ENCODE measurements at regions not wholly inside any gene's neighbourhood (a gene's known extent, or its start where the extent isn't known, plus 50 kb on each side); places are given as distances from the start of the nearest gene placed in this dataset.
"Not testable (repeated sequence)": the region's sequence is repeated elsewhere in the genome, so short reads cannot be mapped to it uniquely, and the experiment has no call there.

DNA sequence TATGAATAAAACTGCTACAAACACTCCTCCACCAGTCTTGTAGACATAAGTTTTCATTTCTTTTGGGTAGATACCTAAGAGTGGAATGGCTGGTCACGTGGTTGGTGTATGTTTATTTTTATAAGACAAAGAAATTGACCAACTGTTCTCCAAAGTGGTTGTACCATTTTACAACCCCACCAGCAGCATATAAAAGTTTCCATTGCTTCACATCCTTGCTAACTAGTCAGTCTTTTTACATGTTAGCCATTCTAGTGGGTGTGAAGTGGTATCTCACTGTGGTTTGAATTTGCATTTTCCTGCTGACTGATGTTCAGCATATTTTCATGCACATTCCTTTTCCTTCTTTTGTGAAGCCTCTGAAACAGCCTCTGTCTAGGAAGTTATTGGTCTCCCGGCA lies 76.2 kb upstream of the ADGRG2 start:
- Mint-ChIP-seq H3K9me3 (no peaks in the 10 kb centered on the region), H3K4me1 (peaks cover 0 to 3% of the 10 kb centered on the region in 2 donors), H3K4me3 (no peak overlapping the region), H3K27me3 (peaks cover 3 to 6% of the 10 kb centered on the region in 2 donors), H3K36me3 (no peaks in the 10 kb centered on the region), H3K27ac (no peak overlapping the region)
- DNase-seq = no peak
- no peak for ATAC-seq (replicated peaks)

DNA sequence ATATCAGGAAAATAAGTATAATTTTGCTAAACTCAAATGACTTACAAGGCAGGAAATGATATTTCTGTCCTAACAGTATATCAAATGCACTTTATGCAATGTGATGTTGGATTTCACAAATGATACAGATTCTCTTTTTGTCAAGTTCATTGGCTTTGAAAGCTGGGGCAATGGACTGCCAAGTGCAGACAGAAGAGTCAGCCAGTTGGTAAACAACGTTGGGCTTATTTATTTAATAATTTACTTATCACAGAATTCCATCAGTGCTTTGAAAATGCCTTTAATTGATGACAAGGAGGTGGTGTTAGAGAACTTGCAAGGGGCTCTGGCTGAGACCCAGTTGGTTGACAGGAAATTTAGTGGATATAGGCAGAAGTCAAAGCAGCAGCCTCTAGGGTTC lies 79.9 kb upstream of the ADGRG2 start:
- Mint-ChIP-seq H3K9me3 (no peaks in the 10 kb centered on the region), H3K36me3 (no peaks in the 10 kb centered on the region), H3K4me1 (no peaks in the 10 kb centered on the region), H3K27me3 (no peaks in the 10 kb centered on the region), H3K4me3 (no peak overlapping the region), H3K27ac (no peak overlapping the region)
- ATAC-seq (replicated peaks) (no peak), DNase-seq (no peak)

DNA sequence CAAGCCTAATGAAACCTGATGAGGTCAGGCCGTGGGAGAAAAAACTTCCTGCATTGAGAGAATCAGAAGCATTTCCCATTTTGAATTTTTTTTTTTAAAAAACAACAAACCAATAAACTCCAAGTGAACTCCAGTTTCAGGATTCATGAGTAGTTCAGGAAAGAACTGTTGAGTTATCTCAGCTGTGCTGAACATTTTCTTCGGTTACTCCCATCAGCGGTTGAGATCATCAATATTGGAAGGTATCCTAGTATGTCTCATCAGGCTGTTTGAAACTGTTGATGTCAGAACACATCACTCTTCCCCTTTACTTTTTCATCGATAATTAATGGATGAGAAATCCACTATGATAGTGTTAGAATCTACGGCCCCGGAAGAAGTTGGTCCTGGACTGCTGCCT lies 82.4 kb upstream of the ADGRG2 start:
- no peaks in the 10 kb centered on the region for H3K4me1 Mint-ChIP-seq
- no peaks in the 10 kb centered on the region for H3K27me3 Mint-ChIP-seq
- ATAC-seq (replicated peaks) (no peak), DNase-seq (no peak)
- no peak overlapping the region for H3K4me3 Mint-ChIP-seq
- H3K36me3 Mint-ChIP-seq = no peaks in the 10 kb centered on the region
- no peak overlapping the region for H3K27ac Mint-ChIP-seq
- H3K9me3 Mint-ChIP-seq = no peaks in the 10 kb centered on the region

DNA sequence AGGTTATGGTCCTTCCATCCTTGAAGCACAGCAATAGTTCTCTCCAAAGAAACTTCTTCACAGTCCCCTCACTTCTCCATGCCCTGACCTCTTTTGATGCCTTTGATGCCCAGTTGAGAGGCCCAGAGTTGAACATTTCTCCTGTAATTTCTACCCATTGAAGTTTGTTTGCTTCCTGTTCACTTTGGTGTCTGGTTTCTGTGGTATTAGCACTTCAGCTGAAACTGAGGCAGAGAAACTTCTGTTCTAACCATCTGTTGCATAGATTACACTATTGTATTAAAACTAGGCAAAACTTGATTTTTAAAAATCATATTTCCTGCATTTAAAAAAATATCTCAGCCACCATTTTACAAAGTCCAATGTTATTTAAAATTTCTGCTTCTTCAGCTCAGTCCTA lies 89.8 kb upstream of the ADGRG2 start:
- Mint-ChIP-seq H3K27ac (no peak overlapping the region), H3K36me3 (no peaks in the 10 kb centered on the region), H3K4me1 (no peaks in the 10 kb centered on the region), H3K4me3 (no peak overlapping the region), H3K9me3 (no peaks in the 10 kb centered on the region), H3K27me3 (peaks cover 5 to 6% of the 10 kb centered on the region in 2 donors)
- ATAC-seq (replicated peaks) = no peak
- no peak for DNase-seq

DNA sequence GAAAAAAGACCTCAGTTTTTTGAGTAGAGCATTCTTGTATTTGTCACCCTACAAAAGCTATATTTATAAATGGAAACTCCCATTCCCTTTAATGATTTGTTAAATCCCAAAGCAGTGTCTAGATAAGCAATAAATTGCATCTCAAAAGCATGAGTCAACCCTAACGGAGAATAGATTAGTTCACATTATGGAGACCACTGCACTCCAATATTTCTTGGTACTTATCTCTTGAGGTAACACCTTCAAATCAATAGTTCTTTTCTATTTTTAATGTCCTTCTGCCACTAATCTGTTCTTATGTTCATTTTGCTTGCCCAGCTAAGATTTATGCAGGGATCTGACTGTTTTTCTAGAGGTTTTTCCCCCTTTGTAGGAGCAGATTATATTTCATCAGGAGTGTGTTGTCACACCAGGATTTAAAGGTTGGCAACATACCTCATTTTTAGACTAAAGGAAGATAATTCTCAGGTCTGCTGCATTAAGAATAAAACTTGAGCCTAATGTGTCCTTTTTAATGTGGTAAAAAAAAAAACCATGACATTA lies 91.4 kb upstream of the ADGRG2 start:
- Mint-ChIP-seq H3K27ac (no peak overlapping the region), H3K4me3 (no peak overlapping the region), H3K27me3 (peaks cover 5 to 6% of the 10 kb centered on the region in 2 donors), H3K9me3 (no peaks in the 10 kb centered on the region), H3K4me1 (no peaks in the 10 kb centered on the region), H3K36me3 (no peaks in the 10 kb centered on the region)
- no peak for ATAC-seq (replicated peaks)
- DNase-seq = no peak

DNA sequence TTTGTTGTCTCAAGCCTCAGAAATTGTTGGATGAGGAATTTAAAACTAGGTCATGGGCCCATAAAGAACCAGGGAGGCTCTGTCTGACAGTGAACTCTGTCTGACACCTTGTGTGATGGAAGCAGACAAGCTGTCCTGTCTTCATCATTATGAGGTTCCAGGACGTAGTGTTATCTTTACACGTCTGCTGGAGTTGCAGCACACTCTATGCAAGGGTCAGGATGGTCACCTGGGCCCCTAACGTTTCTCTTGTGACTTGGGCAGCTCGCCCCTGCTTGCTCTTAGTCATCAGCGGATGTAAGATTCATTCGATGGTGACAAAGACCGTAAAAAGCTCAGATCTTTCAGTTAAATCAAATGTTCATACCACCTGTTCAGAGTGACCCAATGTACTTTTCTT lies 92.0 kb upstream of the ADGRG2 start:
- Mint-ChIP-seq H3K4me1 (no peaks in the 10 kb centered on the region), H3K4me3 (no peak overlapping the region), H3K36me3 (no peaks in the 10 kb centered on the region), H3K27me3 (peaks cover 5 to 6% of the 10 kb centered on the region in 2 donors), H3K27ac (no peak overlapping the region), H3K9me3 (no peaks in the 10 kb centered on the region)
- no peak for DNase-seq
- no peak for ATAC-seq (replicated peaks)

DNA sequence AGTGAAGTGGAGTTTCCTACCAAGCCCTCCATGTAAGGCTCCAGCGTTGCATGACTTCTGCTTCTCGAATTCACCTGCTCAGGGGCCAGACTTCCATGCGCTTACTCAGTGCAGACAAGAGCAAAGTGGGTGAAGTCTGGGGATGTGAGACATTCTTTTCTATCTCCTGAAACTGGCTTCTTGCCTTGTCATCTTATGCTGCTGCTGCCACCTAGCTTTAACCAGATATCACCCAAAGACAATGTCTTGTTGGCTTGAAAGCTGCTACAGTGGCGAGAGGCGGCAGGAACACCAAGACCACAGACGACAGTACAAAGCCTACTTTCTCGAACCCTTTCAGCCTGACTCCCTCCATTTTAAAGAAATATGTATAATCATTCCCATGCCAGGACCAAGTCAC lies 103.6 kb upstream of the ADGRG2 start:
- no peaks in the 10 kb centered on the region for H3K9me3 Mint-ChIP-seq
- H3K4me3 Mint-ChIP-seq = no peak overlapping the region
- peaks cover 0 to 5% of the 10 kb centered on the region in 2 donors for H3K27me3 Mint-ChIP-seq
- DNase-seq (no peak), ATAC-seq (replicated peaks) (no peak)
- no peaks in the 10 kb centered on the region for H3K36me3 Mint-ChIP-seq
- no peak overlapping the region for H3K27ac Mint-ChIP-seq
- H3K4me1 Mint-ChIP-seq = no peaks in the 10 kb centered on the region

DNA sequence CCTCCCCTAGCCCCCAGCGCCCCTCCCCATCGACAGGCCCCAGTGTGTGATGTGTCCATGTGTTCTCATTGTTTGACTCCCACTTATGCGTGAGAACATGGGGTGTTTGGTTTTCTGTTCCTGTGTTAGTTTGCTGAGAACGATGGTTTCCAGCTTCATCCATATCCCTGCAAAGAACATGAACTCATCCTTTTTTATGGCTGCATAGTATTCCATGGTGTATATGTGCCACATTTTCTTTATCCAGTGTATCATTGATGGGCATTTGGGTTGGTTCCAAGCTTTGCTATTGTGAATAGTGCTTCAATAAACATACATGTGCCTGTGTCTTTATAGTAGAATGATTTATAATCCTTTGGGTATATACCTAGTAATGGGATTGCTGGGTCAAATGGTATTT lies 107.6 kb upstream of the ADGRG2 start:
- not testable (repeated sequence) for H3K9me3 Mint-ChIP-seq; DNase-seq; ATAC-seq (replicated peaks); H3K4me3 Mint-ChIP-seq; H3K36me3 Mint-ChIP-seq; H3K4me1 Mint-ChIP-seq; H3K27ac Mint-ChIP-seq; H3K27me3 Mint-ChIP-seq

DNA sequence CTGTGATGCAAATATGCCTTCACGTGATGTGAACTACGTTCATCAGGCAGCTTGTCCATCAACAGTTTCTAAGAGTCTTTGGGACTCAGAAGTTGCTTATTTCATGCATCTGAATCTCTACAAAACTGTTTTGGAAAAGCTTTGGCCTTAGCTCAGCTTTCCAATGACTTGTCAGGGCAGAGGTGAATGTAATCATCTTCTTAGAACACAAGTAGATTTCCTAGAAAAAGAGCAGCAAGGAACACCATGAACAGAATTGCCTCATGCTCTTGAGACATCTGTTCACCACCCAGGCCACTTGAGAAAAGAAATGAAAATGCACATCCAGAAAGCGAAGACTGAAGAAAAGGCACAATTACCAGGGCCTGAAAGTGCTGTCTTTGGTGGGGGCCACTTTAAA lies 105.8 kb upstream of the PDHA1 start:
- no peak overlapping the region for H3K4me3 Mint-ChIP-seq
- ATAC-seq (replicated peaks) (no peak), DNase-seq (no peak)
- H3K27ac Mint-ChIP-seq = no peak overlapping the region
- H3K27me3 Mint-ChIP-seq = peaks cover 4 to 11% of the 10 kb centered on the region in 2 donors
- peaks cover 0 to 2% of the 10 kb centered on the region in 2 donors for H3K36me3 Mint-ChIP-seq
- H3K9me3 Mint-ChIP-seq = peaks cover 8 to 17% of the 10 kb centered on the region in 2 donors
- H3K4me1 Mint-ChIP-seq = no peaks in the 10 kb centered on the region

DNA sequence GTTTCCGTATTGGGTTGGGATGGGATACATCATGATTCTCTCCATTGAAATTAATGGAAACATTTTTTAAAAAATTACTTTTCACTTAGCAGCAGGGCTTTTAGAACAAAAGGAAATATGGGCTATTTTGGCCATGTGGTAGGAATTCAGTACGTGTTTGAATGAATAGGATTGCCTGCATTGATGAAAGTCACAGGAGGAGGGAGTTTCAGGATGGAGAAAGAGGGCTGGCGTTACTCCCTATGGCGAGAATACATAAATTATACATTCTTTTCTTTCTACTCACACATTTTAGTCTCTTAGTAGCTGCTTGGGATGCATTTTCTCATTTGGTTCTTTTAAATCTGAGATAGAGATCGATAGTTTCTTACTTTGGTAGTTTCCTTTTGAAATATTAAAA lies 100.3 kb upstream of the PDHA1 start:
- H3K27ac Mint-ChIP-seq = no peak overlapping the region
- ATAC-seq (replicated peaks) = no peak
- no peaks in the 10 kb centered on the region for H3K4me1 Mint-ChIP-seq

DNA sequence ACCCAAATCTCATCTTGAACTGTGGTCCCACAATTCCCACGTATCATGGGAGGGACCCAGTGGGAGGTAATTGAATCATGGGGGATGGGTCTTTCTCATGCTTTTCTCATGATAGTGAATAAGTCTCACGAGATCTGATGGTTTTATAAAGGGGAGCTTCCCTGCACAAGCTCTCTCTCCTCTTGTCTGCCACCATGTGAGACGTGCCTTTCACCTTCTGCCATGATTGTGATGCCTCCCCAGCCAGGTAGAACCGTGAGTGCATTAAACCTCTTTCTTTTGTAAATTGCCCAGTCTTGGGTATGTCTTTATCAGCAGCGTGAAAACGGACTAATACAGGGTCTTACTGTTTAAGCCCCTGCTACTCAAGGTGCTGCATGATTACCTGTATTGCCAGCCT lies 98.8 kb upstream of the PDHA1 start:
- not testable (repeated sequence) for H3K27ac Mint-ChIP-seq; H3K4me1 Mint-ChIP-seq; DNase-seq; H3K4me3 Mint-ChIP-seq; H3K36me3 Mint-ChIP-seq; H3K27me3 Mint-ChIP-seq; ATAC-seq (replicated peaks)
- H3K9me3 Mint-ChIP-seq = peaks cover 7 to 31% of the 10 kb centered on the region in 2 donors

More for the DNA sequence above, 100.3 kb upstream of the PDHA1 start:
- no peak overlapping the region for H3K4me3 Mint-ChIP-seq
- no peak for DNase-seq
- H3K9me3 Mint-ChIP-seq = peaks cover 8 to 33% of the 10 kb centered on the region in 2 donors
- H3K27me3 Mint-ChIP-seq = peaks cover 4 to 5% of the 10 kb centered on the region in 2 donors
- peaks cover 0 to 2% of the 10 kb centered on the region in 2 donors for H3K36me3 Mint-ChIP-seq

DNA sequence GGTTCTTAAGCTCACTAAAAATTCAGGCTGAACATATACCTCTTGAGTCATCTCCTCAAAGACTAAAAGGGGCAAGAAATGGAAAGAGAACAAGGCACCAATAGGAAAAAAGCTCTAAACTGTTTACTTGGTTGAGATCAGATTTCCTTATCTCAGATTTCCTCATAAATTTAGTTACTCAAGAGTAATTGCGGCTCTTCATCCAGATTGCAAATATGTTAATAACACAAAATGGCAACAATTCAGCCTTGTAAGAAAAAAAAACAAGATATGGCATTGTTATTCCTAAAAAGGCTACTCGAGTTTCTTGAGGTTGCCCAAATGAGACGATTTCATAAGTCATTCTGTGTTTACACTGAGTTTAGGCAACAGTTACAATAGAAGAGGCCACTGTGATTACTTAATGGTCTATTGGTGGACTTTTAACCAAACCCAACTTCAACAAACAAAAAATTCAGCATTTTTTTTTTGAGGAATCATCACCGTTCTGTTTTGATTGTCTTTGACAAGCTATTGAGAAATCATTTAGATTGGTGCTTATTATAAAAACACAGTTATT lies 97.9 kb upstream of the PDHA1 start:
- H3K9me3 Mint-ChIP-seq = peaks cover 2 to 22% of the 10 kb centered on the region in 2 donors
- H3K36me3 Mint-ChIP-seq = peaks cover 0 to 3% of the 10 kb centered on the region in 2 donors
- H3K27ac Mint-ChIP-seq = no peak overlapping the region
- no peaks in the 10 kb centered on the region for H3K27me3 Mint-ChIP-seq
- ATAC-seq (replicated peaks) = no peak
- DNase-seq = no peak
- H3K4me3 Mint-ChIP-seq = no peak overlapping the region
- H3K4me1 Mint-ChIP-seq = no peaks in the 10 kb centered on the region

DNA sequence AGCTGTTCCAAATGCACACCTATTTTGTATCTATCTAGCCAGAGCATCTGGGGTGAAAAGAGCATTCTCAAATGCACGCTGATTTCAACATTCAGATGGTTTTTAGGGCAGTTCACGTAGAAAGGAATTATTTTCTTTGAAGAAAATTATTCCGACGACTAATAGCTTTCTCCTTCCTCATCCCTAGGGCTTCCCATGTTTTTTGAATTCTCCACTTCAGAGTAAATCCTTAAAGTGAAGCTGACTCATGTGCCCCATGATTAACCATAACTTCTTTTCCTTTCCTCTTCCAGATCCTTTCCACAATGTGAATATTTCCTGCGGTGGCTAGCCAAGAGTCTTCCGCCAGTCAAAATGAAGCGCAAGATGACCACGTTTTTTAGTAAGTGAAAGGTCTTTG lies 86.7 kb upstream of the PDHA1 start:
- ATAC-seq (replicated peaks) = no peak
- Mint-ChIP-seq H3K4me3 (no peak overlapping the region), H3K9me3 (peaks cover 3 to 4% of the 10 kb centered on the region in 2 donors), H3K4me1 (no peaks in the 10 kb centered on the region), H3K27ac (no peak overlapping the region), H3K36me3 (no peaks in the 10 kb centered on the region), H3K27me3 (peaks cover 0 to 8% of the 10 kb centered on the region in 2 donors)
- no peak for DNase-seq

DNA sequence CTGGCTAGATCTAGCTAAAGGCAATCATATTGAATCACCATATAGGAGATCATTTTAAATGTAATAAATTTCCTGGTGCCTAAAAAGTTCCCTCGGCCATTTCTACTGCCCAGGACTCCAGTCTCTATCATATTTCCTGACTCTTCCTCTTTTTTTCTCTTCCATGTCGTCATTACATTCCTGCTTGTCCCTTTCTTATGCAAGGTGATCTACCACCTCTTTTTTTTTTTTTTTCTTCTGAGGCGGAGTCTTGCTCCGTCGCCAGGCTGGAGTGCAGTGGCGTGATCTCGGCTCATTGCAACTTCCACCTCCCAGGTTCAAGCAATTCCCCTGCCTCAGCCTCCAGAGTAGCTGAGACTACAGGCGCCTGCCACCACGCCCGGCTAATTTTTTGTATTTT lies 82.7 kb upstream of the PDHA1 start:
- not testable (repeated sequence) for H3K9me3 Mint-ChIP-seq; H3K4me3 Mint-ChIP-seq; H3K36me3 Mint-ChIP-seq; ATAC-seq (replicated peaks); H3K27ac Mint-ChIP-seq; H3K27me3 Mint-ChIP-seq; H3K4me1 Mint-ChIP-seq; DNase-seq

DNA sequence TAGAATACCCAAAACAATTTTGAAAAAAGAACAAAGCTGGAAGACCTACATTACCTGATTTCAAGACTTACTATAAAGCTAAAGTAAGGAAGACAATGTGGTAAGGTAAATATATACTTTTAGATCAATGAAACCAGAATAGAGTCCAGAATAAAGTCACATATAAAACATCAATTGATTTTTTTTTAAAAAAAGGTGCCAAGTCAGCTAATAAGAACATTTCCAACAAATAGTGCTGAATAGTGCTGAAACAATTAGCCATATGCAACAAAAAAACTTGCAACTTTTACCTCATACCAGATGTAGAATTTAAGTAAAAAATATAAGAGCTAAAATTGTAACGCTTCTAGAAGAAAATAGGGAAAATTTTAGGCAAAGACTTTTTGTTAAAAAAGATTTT lies 73.0 kb upstream of the PDHA1 start:
- no peaks in the 10 kb centered on the region for H3K9me3 Mint-ChIP-seq
- H3K4me1 Mint-ChIP-seq = no peaks in the 10 kb centered on the region
- H3K4me3 Mint-ChIP-seq = no peak overlapping the region
- DNase-seq (no peak), ATAC-seq (replicated peaks) (no peak)
- H3K27ac Mint-ChIP-seq = no peak overlapping the region
- H3K27me3 Mint-ChIP-seq = no peaks in the 10 kb centered on the region
- H3K36me3 Mint-ChIP-seq = no peaks in the 10 kb centered on the region

DNA sequence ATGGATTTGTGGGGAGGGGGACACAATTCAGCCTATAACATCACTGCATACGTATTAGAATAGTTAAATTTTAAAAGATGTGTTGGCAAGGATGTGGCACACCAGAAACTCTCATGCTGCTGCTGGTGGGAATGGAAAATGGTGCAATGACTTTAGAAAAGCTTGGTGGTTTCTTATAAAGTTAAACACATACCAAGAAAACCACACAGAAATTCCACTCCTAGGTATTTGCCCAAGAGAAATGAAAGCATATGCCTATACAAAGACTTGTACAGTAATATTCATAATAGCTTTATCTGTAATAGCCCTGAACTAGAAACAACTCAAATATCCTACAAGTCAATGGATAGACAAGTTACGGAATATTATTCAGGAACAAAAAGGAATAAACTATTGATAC lies 71.3 kb upstream of the PDHA1 start:
- Mint-ChIP-seq H3K36me3 (no peaks in the 10 kb centered on the region), H3K9me3 (peaks cover 0 to 2% of the 10 kb centered on the region in 2 donors), H3K4me1 (no peaks in the 10 kb centered on the region), H3K4me3 (no peak overlapping the region), H3K27ac (no peak overlapping the region), H3K27me3 (no peaks in the 10 kb centered on the region)
- DNase-seq = no peak
- ATAC-seq (replicated peaks) = no peak
